Ovary (tissue), 3 donors: ENCODE measurements at regions not wholly inside any gene's neighbourhood (a gene's known extent, or its start where the extent isn't known, plus 50 kb on each side); places are given as distances from the start of the nearest gene placed in this dataset.

Experiments used
- CTCF ChIP-seq, 3 donors: fragments of 450-650 bp in 2 of 3; fragments of 200-600 bp in 1 of 3; IDR thresholded peaks; one replicate each; pipeline versions ENCODE4 v1.5.1 to v1.8.0; 2016 to 2022; ENCODE audit warnings: antibody characterized with exemption in 3 of 3, mild to moderate bottlenecking in 1 of 3
- POLR2A ChIP-seq: fragments of 450-650 bp; IDR thresholded peaks from one replicate; pipeline ENCODE4 v1.6.1; 2017; ENCODE audit warnings: antibody characterized with exemption, mild to moderate bottlenecking, moderate library complexity
- donor health status: DM: no; HTN: no; CAD: no.

DNA sequence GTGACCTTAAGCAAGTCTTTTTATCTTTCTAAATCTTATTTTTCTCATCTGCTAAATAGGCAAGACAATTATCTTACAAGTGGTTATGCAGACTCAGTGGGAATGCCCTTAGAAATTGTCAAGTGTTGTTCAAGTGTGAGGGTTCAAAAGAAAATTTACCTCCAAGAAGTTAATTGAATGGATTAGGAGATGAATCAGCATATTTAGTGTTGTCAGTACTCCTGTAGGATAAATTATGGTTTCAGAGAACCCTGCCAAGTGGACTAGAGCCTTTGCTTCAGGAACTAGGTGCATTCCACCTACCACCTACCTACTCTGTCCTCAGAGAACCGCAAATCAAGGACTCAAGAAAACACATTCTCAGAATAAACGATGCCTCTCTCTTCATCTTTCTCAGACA, 69.8 kb upstream of the KCTD1 start:
- TF ChIP-seq CTCF (IDR thresholded peaks at IDR 0.05) (no peak), POLR2A (no peak)
